Urothelium cell line (cell line): ENCODE measurements at regions not wholly inside any gene's neighbourhood (a gene's known extent, or its start where the extent isn't known, plus 50 kb on each side); places are given as distances from the start of the nearest gene placed in this dataset.

Experiments
- DNase-seq: peaks from one replicate; pipeline ENCODE4 v3.0.0; 2011; ENCODE audit warnings: low spot score, mixed read lengths
- FAIRE-seq: peaks from 2 replicates; lab custom pipeline; 2011; peaks lifted over from hg19 to GRCh38; lab: Jason Lieb, UNC

GRCh38 chr5:127993476-127993875 is 90.1 kb upstream of the SLC12A2 start:
- FAIRE-seq (no peak), DNase-seq (no peak)

GRCh38 chr5:127994087-127994660 is 89.4 kb upstream of the SLC12A2 start:
- FAIRE-seq (no peak), DNase-seq (no peak)

GRCh38 chr5:127995556-127995955 is 88.0 kb upstream of the SLC12A2 start:
- FAIRE-seq (no peak), DNase-seq (no peak)

- no peak for FAIRE-seq
- no peak for DNase-seq
Observed at GRCh38 chr5:127997201-127997704, 86.3 kb upstream of the SLC12A2 start.

DNA sequence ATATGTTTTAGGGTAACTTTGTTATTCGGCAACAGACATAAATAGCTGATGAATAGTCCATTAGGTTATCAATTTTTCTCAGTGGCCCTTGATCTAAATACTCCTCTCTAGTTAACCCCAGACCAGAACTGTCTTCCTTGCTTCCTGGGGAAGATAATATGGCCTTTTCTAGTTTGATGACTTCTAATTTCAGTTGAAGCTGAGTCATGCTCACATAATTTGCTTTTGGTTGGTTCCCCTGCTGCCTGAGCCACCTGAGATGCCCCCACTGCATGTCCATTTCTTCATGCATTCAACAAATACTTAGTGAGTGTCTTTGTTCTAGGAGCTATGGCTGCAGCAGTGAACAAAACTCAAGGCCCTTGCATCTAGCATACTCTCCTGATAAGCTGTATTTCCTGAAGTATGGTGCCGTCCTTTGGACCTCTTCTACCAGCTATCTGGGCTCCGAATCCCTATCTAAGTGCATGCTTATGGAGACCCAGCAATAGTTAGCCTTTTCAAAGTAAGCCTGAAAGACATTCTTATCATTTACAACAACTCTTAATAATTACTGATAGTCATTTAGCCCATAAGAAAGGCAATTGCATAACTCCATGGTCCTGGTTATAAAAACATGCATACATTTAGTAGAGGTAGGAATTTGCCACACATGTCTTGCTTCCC is 84.5 kb upstream of the SLC12A2 start:
- no peak for DNase-seq
- peak; percentile 30 for FAIRE-seq

- DNase-seq (no peak), FAIRE-seq (no peak)
Observed at GRCh38 chr5:127999909-128000308, 83.7 kb upstream of the SLC12A2 start.

- DNase-seq = no peak
- no peak for FAIRE-seq
Observed at GRCh38 chr5:128002425-128002824, 81.1 kb upstream of the SLC12A2 start.

DNA sequence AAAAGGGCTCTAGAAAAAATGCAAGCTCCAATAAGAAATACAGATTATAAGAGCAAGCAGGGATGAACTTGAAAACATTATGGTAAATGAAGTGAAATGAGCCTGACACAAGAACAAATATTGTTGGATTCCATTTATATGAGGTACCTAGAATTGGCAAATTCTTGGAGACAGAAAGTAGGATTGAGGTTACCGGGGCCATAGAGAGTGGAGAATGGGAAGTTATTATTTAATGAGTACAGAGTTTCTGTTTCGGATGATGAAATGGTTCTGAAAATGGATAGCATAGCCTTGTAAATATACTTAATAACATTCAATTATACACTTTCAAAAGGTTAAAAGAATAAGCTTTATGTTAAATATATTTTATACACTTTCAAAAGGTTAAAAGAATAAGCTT is 75.6 kb upstream of the SLC12A2 start:
- no peak for FAIRE-seq
- DNase-seq = no peak

DNA sequence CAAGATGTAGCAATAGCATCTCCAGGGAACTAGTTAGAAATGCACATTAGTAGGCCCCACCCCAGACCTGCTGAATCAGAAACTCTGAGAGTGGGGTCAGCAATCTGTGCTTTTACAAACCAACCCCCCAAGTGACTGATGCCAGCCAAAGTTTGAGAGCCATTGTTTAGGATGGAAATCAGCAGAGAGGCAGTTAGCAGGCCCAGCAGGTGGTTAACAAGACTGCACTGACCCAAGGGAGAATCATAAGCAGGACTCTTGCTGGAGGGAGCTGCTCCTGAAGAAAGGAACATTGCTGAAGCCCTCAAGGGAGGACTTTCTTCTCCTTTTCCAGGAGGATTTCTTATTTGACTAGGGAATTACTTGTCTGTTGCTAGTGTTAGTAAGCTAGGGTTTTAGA is 74.2 kb upstream of the SLC12A2 start:
- FAIRE-seq (no peak), DNase-seq (no peak)

GRCh38 chr5:128011339-128011738 is 72.2 kb upstream of the SLC12A2 start:
- no peak for DNase-seq
- FAIRE-seq = no peak

- FAIRE-seq = peak; percentile 9
Observed at GRCh38 chr5:128014578-128014977, 69.0 kb upstream of the SLC12A2 start.

DNA sequence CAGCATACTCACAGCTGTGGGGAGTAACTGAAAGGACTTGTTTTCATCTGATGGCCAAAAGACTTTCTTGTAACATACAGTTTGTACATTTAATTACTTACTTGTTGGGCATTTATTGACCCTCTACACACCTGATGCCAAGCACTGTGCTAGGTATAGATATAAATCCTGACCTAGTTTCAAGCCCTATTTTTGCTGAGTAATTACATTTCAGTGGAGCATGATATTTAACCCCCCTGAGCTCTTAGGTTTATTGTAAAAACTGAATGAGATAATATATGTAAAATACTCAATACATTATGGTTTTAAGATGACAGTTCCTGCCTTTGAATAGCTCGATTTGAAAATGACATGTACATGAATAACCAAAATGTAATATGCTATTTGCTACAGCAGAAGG is 68.1 kb upstream of the SLC12A2 start:
- FAIRE-seq (no peak), DNase-seq (no peak)

More at GRCh38 chr5:128014578-128014977, 69.0 kb upstream of the SLC12A2 start:
- DNase-seq = no peak

DNA sequence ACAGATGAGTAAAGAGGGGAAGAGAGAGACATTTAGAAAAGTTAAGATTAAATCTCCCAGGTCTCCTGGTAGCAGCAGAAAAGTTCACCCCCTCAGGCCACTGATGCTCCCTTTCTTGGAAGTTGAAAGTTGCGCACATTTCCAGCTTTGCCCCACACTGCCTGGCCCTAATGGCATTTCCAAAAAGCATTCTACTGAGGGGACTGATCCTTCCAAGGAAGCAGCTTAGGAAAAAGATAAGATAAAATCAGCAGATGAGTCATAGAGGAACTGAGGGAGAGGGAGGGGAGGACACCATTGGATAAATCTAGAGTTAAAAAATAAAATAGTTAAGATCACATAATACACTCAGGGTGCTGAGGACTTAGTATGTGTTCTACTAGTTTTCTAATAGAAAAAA is 67.6 kb upstream of the SLC12A2 start:
- DNase-seq = no peak
- FAIRE-seq = no peak

GRCh38 chr5:128019391-128019790 is 64.2 kb upstream of the SLC12A2 start:
- FAIRE-seq = no peak

GRCh38 chr5:128020012-128020411 is 63.6 kb upstream of the SLC12A2 start:
- peak; percentile 59 for FAIRE-seq
- DNase-seq = no peak

More at GRCh38 chr5:128019391-128019790, 64.2 kb upstream of the SLC12A2 start:
- no peak for DNase-seq

DNA sequence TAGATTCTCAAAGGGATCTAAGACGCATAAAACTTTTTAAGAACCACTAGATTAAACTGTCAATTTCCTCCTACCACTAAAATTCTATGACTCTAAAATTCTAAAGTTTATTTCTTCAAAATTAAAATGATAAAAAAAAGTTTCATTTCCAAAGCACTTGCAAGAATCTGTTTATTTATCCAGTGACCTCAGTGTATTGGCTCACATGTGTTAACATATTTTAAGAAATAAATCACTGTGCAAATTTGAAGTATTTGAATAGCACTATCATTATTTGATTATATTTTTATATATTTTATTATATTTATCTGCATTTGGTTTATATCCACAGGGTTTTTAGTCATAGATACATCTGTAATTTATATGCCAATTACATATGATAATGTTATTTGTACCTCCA is 62.2 kb upstream of the SLC12A2 start:
- FAIRE-seq (no peak), DNase-seq (no peak)
